B cell (primary cell): ENCODE measurements at regions not wholly inside any gene's neighbourhood (a gene's known extent, or its start where the extent isn't known, plus 50 kb on each side); places are given as distances from the start of the nearest gene placed in this dataset.

Experiments
- ATAC-seq: fragments of 200-7000 bp; cut with Tn5 transposase; one replicate; pipeline ENCODE4 v1.10.0; 2021; ENCODE audit warnings: low read depth, mild to moderate bottlenecking, moderate number of reproducible peaks, moderate library complexity
- CTCF ChIA-PET: fragments of 350-600 bp; sonication (Branson Sonifier 250); formaldehyde crosslinking; loops from one replicate; lab custom pipeline; 2021; ENCODE audit warnings: antibody characterized with exemption, inconsistent platforms; lab: Charles Lee
- POLR2A ChIA-PET: fragments of 350-600 bp; sonication (Branson Sonifier 250); formaldehyde crosslinking; loops from one replicate; lab custom pipeline; 2021; ENCODE audit warnings: antibody characterized with exemption; lab: Charles Lee
- DNase-seq: peaks from one replicate; pipeline ENCODE4 v3.0.0; 2013
- H2AFZ ChIP-seq: 2 replicates; pipeline ENCODE4 v1.6.1; 2012; ENCODE audit warnings: mild to moderate bottlenecking, low read depth, low read length; ENCODE audit not compliant: insufficient read depth, poor library complexity, severe bottlenecking
- H3K27ac ChIP-seq, 2 donors: 1 replicate in 1 of 2; 2 replicates in 1 of 2; pipeline ENCODE4 v1.5.1; 2012 to 2013; ENCODE audit warnings: low read length in 2 of 2, mild to moderate bottlenecking in 2 of 2, moderate library complexity in 1 of 2
- H3K27me3 ChIP-seq, 4 experiments: fragments of 200-600 bp in 1 of 4; sonication (generic) in 1 of 4; replicated peaks in 1 of 4; 1 replicate in 2 of 4; 2 replicates in 2 of 4; pipeline versions ENCODE4 v1.6.1 to v1.7.0; 2013 to 2016; ENCODE audit warnings: low read length in 3 of 4, mild to moderate bottlenecking in 2 of 4, mixed read lengths in 1 of 4, moderate library complexity in 1 of 4; ENCODE audit not compliant: insufficient read depth in 4 of 4, control insufficient read depth in 3 of 4; ENCODE audit errors: control extremely low read depth in 1 of 4
- H3K36me3 ChIP-seq, 2 experiments: replicated peaks in 1 of 2; 1 replicate in 1 of 2; 2 replicates in 1 of 2; pipeline versions ENCODE4 v1.6.1 to v1.7.1; 2013; ENCODE audit warnings: low read length in 1 of 2; ENCODE audit not compliant: insufficient read depth in 2 of 2, control insufficient read depth in 1 of 2; ENCODE audit errors: control extremely low read depth in 1 of 2, extremely low read depth in 1 of 2
- H3K4me1 ChIP-seq, 2 donors: fragments of 200-600 bp in 1 of 2; sonication (generic) in 1 of 2; 1 replicate in 1 of 2; 2 replicates in 1 of 2; pipeline versions ENCODE4 v1.5.1 to v1.6.1; 2013 to 2017; ENCODE audit warnings: low read length in 2 of 2; ENCODE audit not compliant: control insufficient read depth in 2 of 2, insufficient read depth in 2 of 2
- H3K4me2 ChIP-seq: replicated peaks from 2 replicates; pipeline ENCODE3; 2012; ENCODE audit warnings: mild to moderate bottlenecking, low read depth, low read length; ENCODE audit not compliant: poor library complexity, severe bottlenecking
- H3K4me3 ChIP-seq, 5 experiments: fragments of 200-600 bp in 1 of 5; sonication (generic) in 1 of 5; 1 replicate in 3 of 5; 2 replicates in 2 of 5; pipeline versions ENCODE4 v1.5.1 to v1.7.0; 2011 to 2016; ENCODE audit warnings: low read length in 4 of 5, mild to moderate bottlenecking in 4 of 5, low read depth in 2 of 5, control low read depth in 1 of 5, moderate library complexity in 1 of 5; ENCODE audit not compliant: insufficient read depth in 1 of 5; ENCODE audit errors: control extremely low read depth in 1 of 5, extremely low read depth in 1 of 5
- H3K79me2 ChIP-seq: fragments of 200-600 bp; sonication (generic); one replicate; pipeline ENCODE4 v1.6.0; 2016; ENCODE audit warnings: low read length; ENCODE audit not compliant: control insufficient read depth, insufficient read depth
- H3K9ac ChIP-seq: fragments of 200-600 bp; sonication (generic); 2 replicates; pipeline ENCODE4 v1.6.1; 2017; ENCODE audit warnings: mild to moderate bottlenecking, low read length, moderate library complexity
- H3K9me3 ChIP-seq, 3 donors: one replicate each; pipeline versions ENCODE4 v1.6.1 to v1.7.1; 2013; ENCODE audit warnings: low read length in 2 of 3; ENCODE audit not compliant: control insufficient read depth in 2 of 3, insufficient read depth in 1 of 3; ENCODE audit errors: control extremely low read depth in 1 of 3
- H4K20me1 ChIP-seq: 2 replicates; pipeline ENCODE4 v1.6.0; 2012; ENCODE audit warnings: mild to moderate bottlenecking, low read length; ENCODE audit not compliant: insufficient read depth, control insufficient read depth, poor library complexity, severe bottlenecking
- H3K27ac Mint-ChIP-seq: one replicate; pipeline ENCODE4 v1.8.0; 2021; ENCODE audit warnings: mixed read lengths
- H3K27me3 Mint-ChIP-seq: one replicate; pipeline ENCODE4 v1.8.0; 2021; ENCODE audit warnings: mixed read lengths
- H3K4me1 Mint-ChIP-seq: one replicate; pipeline ENCODE4 v1.8.0; 2021; ENCODE audit warnings: mixed read lengths
- H3K4me3 Mint-ChIP-seq: one replicate; pipeline ENCODE4 v1.8.0; 2021; ENCODE audit warnings: mixed read lengths
- H3K9me3 Mint-ChIP-seq: one replicate; pipeline ENCODE4 v1.8.0; 2022; ENCODE audit warnings: mixed read lengths; ENCODE audit not compliant: insufficient read depth
- EZH2 ChIP-seq: IDR thresholded peaks from 2 replicates; pipeline ENCODE4 v1.6.1; 2012; ENCODE audit warnings: borderline replicate concordance, low read depth, mild to moderate bottlenecking, moderate library complexity, low read length; ENCODE audit not compliant: insufficient read depth, poor library complexity, severe bottlenecking
- WGBS: methylation state at CpG from one replicate; pipeline ENCODE4 v1.1.5; 2013; ENCODE audit warnings: missing lambda C conversion rate; ENCODE audit not compliant: insufficient coverage; 5-methylcytosine and 5-hydroxymethylcytosine counted together
- intact Hi-C: fragments of 100-400 bp; cut with micrococcal nuclease; formaldehyde crosslinking; loops from one replicate; pipeline ENCODE4 v1.10.0; 2022
- TF ChIP-seq, protein P1 (sequence below): fragments of 200-600 bp; IDR thresholded peaks from one replicate; pipeline ENCODE4 v1.8.0; 2022; ENCODE audit warnings: antibody characterized with exemption, mild to moderate bottlenecking

DNA sequence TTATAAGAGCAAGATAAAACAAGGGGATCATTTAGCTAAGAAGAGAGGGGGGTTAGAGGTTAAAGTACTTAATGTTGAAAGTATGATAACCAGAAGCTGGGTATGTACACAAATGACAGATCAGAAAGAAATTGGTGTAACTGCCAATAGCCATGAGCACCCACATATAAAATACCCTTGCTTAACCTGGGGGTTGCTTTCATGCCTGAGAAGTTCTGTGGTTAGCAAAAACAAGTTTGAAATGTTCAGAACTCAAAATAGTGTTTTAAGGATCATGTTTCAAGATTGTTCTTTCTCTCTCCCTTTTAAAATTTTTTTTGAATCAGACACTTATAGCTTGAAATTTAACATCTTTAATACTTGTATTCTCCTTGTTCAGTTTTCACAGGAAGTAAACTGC is 321.4 kb upstream of the GBE1 start:
- Histone ChIP-seq H3K4me2 (no peak overlapping the region), H3K79me2 (no peaks in the 10 kb centered on the region), H4K20me1 (no peaks in the 10 kb centered on the region), H3K27me3 (no peaks in the 10 kb centered on the region), H3K4me3 (no peak overlapping the region), H3K27ac (no peak overlapping the region), H3K4me1 (no peaks in the 10 kb centered on the region), H3K9me3 (no peaks in the 10 kb centered on the region), H2AFZ (no peak overlapping the region), H3K9ac (no peak overlapping the region), H3K36me3 (no peaks in the 10 kb centered on the region)
- TF ChIP-seq, protein P1, sequence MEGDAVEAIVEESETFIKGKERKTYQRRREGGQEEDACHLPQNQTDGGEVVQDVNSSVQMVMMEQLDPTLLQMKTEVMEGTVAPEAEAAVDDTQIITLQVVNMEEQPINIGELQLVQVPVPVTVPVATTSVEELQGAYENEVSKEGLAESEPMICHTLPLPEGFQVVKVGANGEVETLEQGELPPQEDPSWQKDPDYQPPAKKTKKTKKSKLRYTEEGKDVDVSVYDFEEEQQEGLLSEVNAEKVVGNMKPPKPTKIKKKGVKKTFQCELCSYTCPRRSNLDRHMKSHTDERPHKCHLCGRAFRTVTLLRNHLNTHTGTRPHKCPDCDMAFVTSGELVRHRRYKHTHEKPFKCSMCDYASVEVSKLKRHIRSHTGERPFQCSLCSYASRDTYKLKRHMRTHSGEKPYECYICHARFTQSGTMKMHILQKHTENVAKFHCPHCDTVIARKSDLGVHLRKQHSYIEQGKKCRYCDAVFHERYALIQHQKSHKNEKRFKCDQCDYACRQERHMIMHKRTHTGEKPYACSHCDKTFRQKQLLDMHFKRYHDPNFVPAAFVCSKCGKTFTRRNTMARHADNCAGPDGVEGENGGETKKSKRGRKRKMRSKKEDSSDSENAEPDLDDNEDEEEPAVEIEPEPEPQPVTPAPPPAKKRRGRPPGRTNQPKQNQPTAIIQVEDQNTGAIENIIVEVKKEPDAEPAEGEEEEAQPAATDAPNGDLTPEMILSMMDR: no peak
- TF ChIP-seq EZH2: no peak
- no peaks in the 10 kb centered on the region for H3K9me3 Mint-ChIP-seq
- peaks cover 3% of the 10 kb centered on the region for H3K27me3 Mint-ChIP-seq
- H3K4me3 Mint-ChIP-seq: no peak overlapping the region
- H3K4me1 Mint-ChIP-seq: peaks cover 5% of the 10 kb centered on the region
- intact Hi-C loops: no loop called here
- H3K27ac Mint-ChIP-seq: no peak overlapping the region
- ATAC-seq (no peak), DNase-seq (no peak)
- ChIA-PET CTCF (no interaction called here), POLR2A (no interaction called here)

GRCh38 chr3:82081351-82081750 is 319.9 kb upstream of the GBE1 start:
- Mint-ChIP-seq H3K4me1 (peaks cover 5% of the 10 kb centered on the region), H3K9me3 (no peaks in the 10 kb centered on the region), H3K27ac (no peak overlapping the region), H3K27me3 (peaks cover 3% of the 10 kb centered on the region), H3K4me3 (no peak overlapping the region)
- ATAC-seq (no peak), DNase-seq (no peak)
- ChIA-PET POLR2A (no interaction called here), CTCF (no interaction called here)
- H3K4me2 ChIP-seq: no peak overlapping the region
- H3K36me3 ChIP-seq: no peaks in the 10 kb centered on the region
- no peaks in the 10 kb centered on the region for H3K27me3 ChIP-seq
- no peak overlapping the region for H3K27ac ChIP-seq
- no peak overlapping the region for H3K9ac ChIP-seq
- no peaks in the 10 kb centered on the region for H3K4me1 ChIP-seq
- H3K79me2 ChIP-seq: no peaks in the 10 kb centered on the region
- no peaks in the 10 kb centered on the region for H3K9me3 ChIP-seq
- no peaks in the 10 kb centered on the region for H4K20me1 ChIP-seq
- TF ChIP-seq, protein P1: no peak
- no peak for TF ChIP-seq EZH2
- no peak overlapping the region for H2AFZ ChIP-seq
- WGBS: no CpG with 5 or more reads among the region's 2 CpGs
- no peak overlapping the region for H3K4me3 ChIP-seq
- intact Hi-C loops: no loop called here
